K562 (cell line): ENCODE measurements at regions not wholly inside any gene's neighbourhood (a gene's known extent, or its start where the extent isn't known, plus 50 kb on each side); places are given as distances from the start of the nearest gene placed in this dataset.

Experiments
- ATAC-seq: fragments of 200-7000 bp; cut with Tn5 transposase; 3 replicates; pipeline ENCODE4 v1.9.1; 2020; ENCODE audit warnings: moderate library complexity
- BruUV-seq: library from RNA; stranded (reverse); fragments of 400-500 nt; replicated peaks from 2 replicates; lab custom pipeline; 2021; lab: Mats Ljungman, UMichigan
- CTCF ChIA-PET: fragments of 300-600 bp; formaldehyde crosslinking; extraction: SDS; loops from one replicate; lab custom pipeline; 2021; ENCODE audit warnings: low intra/inter-chr PET ratio; lab: Yijun Ruan, JAX
- POLR2A ChIA-PET: fragments of 300-600, 350-650 bp; sonication (Branson Sonifier 250); formaldehyde crosslinking; extraction: SDS; loops from one replicate; lab custom pipeline; 2021; ENCODE audit warnings: antibody characterized with exemption, inconsistent platforms; lab: Yijun Ruan, JAX
- DNase-seq, 4 experiments: peaks; one replicate each; pipeline versions ENCODE4 v3.0.0 to v3.0.0-alpha.2; 2011 to 2018; ENCODE audit warnings: low spot score in 3 of 4, mixed read lengths in 3 of 4; ENCODE audit errors: extremely low read depth in 1 of 4
- FAIRE-seq: peaks from 2 replicates; lab custom pipeline; 2011; peaks lifted over from hg19 to GRCh38; lab: Jason Lieb, UNC
- H2AFZ ChIP-seq: 2 replicates; pipeline ENCODE4 v1.6.0; 2011; ENCODE audit warnings: low read depth, low read length, control low read depth, inconsistent platforms
- H3K27ac ChIP-seq: fragments of 200-600 bp; 3 replicates; pipeline ENCODE4 v1.8.0; 2011; ENCODE audit warnings: low read depth, mild to moderate bottlenecking, control low read depth, inconsistent platforms, low read length, moderate library complexity, mixed read lengths; ENCODE audit errors: extremely low read depth
- H3K27me3 ChIP-seq, 2 experiments: fragments of 300-600 bp in 1 of 2; 2 replicates in 1 of 2; 3 replicates in 1 of 2; pipeline versions ENCODE4 v1.6.0 to v1.8.0; 2011; ENCODE audit warnings: inconsistent platforms in 2 of 2, low read length in 2 of 2, mild to moderate bottlenecking in 1 of 2, mixed read lengths in 1 of 2, moderate library complexity in 1 of 2; ENCODE audit not compliant: control insufficient read depth in 2 of 2, insufficient read depth in 2 of 2
- H3K36me3 ChIP-seq: fragments of 300-600 bp; 3 replicates; pipeline ENCODE4 v1.8.0; 2011; ENCODE audit warnings: mild to moderate bottlenecking, low read length, inconsistent platforms; ENCODE audit not compliant: control insufficient read depth, insufficient read depth
- H3K4me1 ChIP-seq, 2 experiments: fragments of 200-600 bp in 1 of 2; replicated peaks in 1 of 2; 2 replicates in 1 of 2; 3 replicates in 1 of 2; pipeline versions ENCODE4 v1.5.1 to v1.8.0; 2011; ENCODE audit warnings: inconsistent platforms in 2 of 2, low read length in 2 of 2, mild to moderate bottlenecking in 1 of 2, mixed read lengths in 1 of 2, moderate library complexity in 1 of 2; ENCODE audit not compliant: control insufficient read depth in 2 of 2, insufficient read depth in 2 of 2
- H3K4me2 ChIP-seq: 2 replicates; pipeline ENCODE4 v1.6.1; 2011; ENCODE audit warnings: low read length, control low read depth, inconsistent platforms, mixed read lengths; ENCODE audit not compliant: insufficient read depth
- H3K4me3 ChIP-seq: fragments of 200-600 bp; sonication (generic), shearing (Covaris generic); 2 replicates; pipeline ENCODE4 v1.5.1; 2016; ENCODE audit warnings: control low read depth, inconsistent platforms
- H3K79me2 ChIP-seq: fragments of 200-600 bp; 3 replicates; pipeline ENCODE4 v1.8.0; 2011; ENCODE audit warnings: low read length, inconsistent platforms; ENCODE audit not compliant: control insufficient read depth, insufficient read depth
- H3K9ac ChIP-seq, 2 experiments: 2 replicates each; pipeline versions ENCODE4 v1.6.0 to v1.6.1; 2011; ENCODE audit warnings: low read depth in 2 of 2, low read length in 2 of 2, control low read depth in 1 of 2, inconsistent platforms in 1 of 2, mild to moderate bottlenecking in 1 of 2, mixed read lengths in 1 of 2; ENCODE audit not compliant: insufficient read depth in 1 of 2
- H3K9me1 ChIP-seq: one replicate; pipeline ENCODE4 v1.6.0; 2011; ENCODE audit warnings: inconsistent platforms, mild to moderate bottlenecking, low read length, moderate library complexity; ENCODE audit not compliant: control insufficient read depth, insufficient read depth
- H3K9me3 ChIP-seq: replicated peaks from 2 replicates; pipeline ENCODE4 v1.5.1; 2011; ENCODE audit warnings: low read depth, low read length, inconsistent platforms; ENCODE audit not compliant: control insufficient read depth, insufficient read depth
- H4K20me1 ChIP-seq: replicated peaks from 2 replicates; pipeline ENCODE4 v1.6.1; 2011; ENCODE audit warnings: low read length, inconsistent platforms, mixed read lengths; ENCODE audit not compliant: control insufficient read depth, insufficient read depth
- CREM ChIP-seq: IDR thresholded peaks from 2 replicates; pipeline ENCODE4 v1.6.1; 2014; ENCODE audit warnings: antibody characterized with exemption, low read depth
- FUS ChIP-seq: fragments of 200-400 bp; formaldehyde crosslinking; optimal IDR thresholded peaks from 2 replicates; pipeline ENCODE3; 2017; ENCODE audit warnings: low read depth, low read length
- KDM2B ChIP-seq: fragments of 250-450 bp; sonication (Bioruptor Pico); IDR thresholded peaks from 2 replicates; pipeline ENCODE4 v1.8.0; 2021; ENCODE audit warnings: mild to moderate bottlenecking, moderate library complexity
- L3MBTL2 ChIP-seq: fragments of 450-650 bp; IDR thresholded peaks from 2 replicates; pipeline ENCODE4 v1.6.1; 2016; ENCODE audit warnings: mild to moderate bottlenecking, moderate library complexity
- MEF2A ChIP-seq: IDR thresholded peaks from 2 replicates; pipeline ENCODE4 v1.6.1; 2011; ENCODE audit warnings: low read depth, mild to moderate bottlenecking, low read length, moderate library complexity; ENCODE audit not compliant: control insufficient read depth
- ZNF766 ChIP-seq: fragments of 200-800 bp; sonication (Bioruptor generic); conservative IDR thresholded peaks from 2 replicates; pipeline ENCODE4 v1.6.1; 2016; ENCODE audit warnings: missing genetic modification characterization, missing compliant biosample characterization
- WGBS: fragments of 100-300 bp; shearing (Covaris generic); methylation state at CpG from one replicate; pipeline ENCODE4 v1.1.6; 2016; ENCODE audit warnings: low coverage, mixed read lengths; ENCODE audit not compliant: insufficient coverage; ENCODE audit errors: missing lambda C conversion rate; 5-methylcytosine and 5-hydroxymethylcytosine counted together
- in situ Hi-C: fragments of 300-500 bp; cut with MboI; formaldehyde crosslinking; loops from 4 replicates; pipeline ENCODE4 v1.15.0; 2018; ENCODE audit warnings: inconsistent platforms, mixed read lengths
- intact Hi-C: fragments of 100-400 bp; cut with micrococcal nuclease; formaldehyde crosslinking; loops from 2 replicates; pipeline ENCODE4 v1.14.2; 2022
- TF ChIP-seq, protein P1 (sequence below): fragments of 250-450 bp; sonication (Bioruptor Pico); IDR thresholded peaks from 2 replicates; pipeline ENCODE4 v1.4.0; 2020; ENCODE audit warnings: borderline replicate concordance

DNA sequence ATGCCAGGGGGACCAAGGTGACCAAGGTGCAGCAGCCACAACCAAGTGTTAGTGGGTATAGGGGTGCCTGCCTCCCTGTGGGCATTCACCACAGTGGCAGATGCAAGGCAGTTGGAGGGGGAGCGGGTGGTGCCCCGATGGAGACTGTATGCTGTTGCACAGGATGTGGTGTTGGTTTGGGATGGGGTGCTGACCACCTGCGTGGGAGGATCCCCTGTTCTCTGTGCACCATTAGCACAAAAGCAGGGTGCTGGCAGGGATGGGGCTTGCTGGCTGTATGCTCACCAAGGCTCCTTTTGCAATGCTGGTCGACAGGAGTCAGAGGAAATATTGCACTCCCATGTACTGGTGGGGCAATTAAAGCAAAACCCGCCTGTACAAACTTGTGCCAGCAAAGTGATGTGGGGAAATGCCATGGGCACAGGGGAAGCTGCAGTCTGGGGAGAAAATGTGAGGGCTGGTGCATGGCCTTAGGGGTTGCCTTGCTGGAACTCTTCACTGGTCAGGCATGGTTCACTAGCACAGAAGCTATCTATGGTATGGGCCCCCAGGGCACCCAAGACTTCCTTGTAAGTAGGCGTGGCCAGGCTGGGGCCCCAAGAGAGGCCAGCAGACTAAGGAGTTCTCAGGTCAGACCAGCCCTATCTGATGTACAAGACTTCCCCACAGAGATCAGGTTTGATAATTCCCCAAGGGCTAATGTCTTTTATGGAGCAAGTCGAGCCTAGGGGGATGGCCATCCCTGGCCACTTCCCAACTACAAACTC is 51.9 kb upstream of the GNAT3 start:
- H3K36me3 ChIP-seq: no peaks in the 10 kb centered on the region
- ATAC-seq (no peak), DNase-seq (no peak), FAIRE-seq (no peak)
- H4K20me1 ChIP-seq: no peaks in the 10 kb centered on the region
- intact Hi-C loops (no loop called here), in situ Hi-C loops (no loop called here)
- no peaks in the 10 kb centered on the region for H3K79me2 ChIP-seq
- H3K9me1 ChIP-seq: no peaks in the 10 kb centered on the region
- H2AFZ ChIP-seq: no peak overlapping the region
- H3K4me1 ChIP-seq: no peaks in the 10 kb centered on the region
- WGBS: 0% methylated on average over 7 of the region's 7 CpGs
- no TSS peak for BruUV-seq
- H3K9me3 ChIP-seq: no peaks in the 10 kb centered on the region
- no peaks in the 10 kb centered on the region for H3K27me3 ChIP-seq
- H3K4me3 ChIP-seq: no peak overlapping the region
- no peak overlapping the region for H3K4me2 ChIP-seq
- POLR2A ChIA-PET: no interaction called here
- TF ChIP-seq, protein P1, sequence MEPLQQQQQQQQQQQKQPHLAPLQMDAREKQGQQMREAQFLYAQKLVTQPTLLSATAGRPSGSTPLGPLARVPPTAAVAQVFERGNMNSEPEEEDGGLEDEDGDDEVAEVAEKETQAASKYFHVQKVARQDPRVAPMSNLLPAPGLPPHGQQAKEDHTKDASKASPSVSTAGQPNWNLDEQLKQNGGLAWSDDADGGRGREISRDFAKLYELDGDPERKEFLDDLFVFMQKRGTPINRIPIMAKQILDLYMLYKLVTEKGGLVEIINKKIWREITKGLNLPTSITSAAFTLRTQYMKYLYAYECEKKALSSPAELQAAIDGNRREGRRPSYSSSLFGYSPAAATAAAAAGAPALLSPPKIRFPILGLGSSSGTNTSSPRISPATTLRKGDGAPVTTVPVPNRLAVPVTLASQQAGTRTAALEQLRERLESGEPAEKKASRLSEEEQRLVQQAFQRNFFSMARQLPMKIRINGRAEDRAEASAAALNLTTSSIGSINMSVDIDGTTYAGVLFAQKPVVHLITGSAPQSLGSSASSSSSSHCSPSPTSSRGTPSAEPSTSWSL: no peak
- TF ChIP-seq L3MBTL2 (no peak), FUS (no peak), MEF2A (no peak), KDM2B (CRISPR knock-in tag) (no peak), CREM (no peak), ZNF766 (CRISPR knock-in tag) (no peak)
- TF ChIP-seq, all 486 proteins: peak for 0
- Histone ChIP-seq H3K9ac (no peak overlapping the region), H3K27ac (no peak overlapping the region)
- CTCF ChIA-PET: no interaction called here
